Activated T-helper 2 cell treated with anti-CD3 and anti-CD28 coated beads, Interferon-gamma antibody, Interleukin-2, Interleukin-4, amounts not matched to agents 10 μg/mL and 5 μg/mL and 100 μg/mL, durations not matched to agents 14 hours and 24 hours and 36 hours (primary cell): ENCODE measurements at regions not wholly inside any gene's neighbourhood (a gene's known extent, or its start where the extent isn't known, plus 50 kb on each side); places are given as distances from the start of the nearest gene placed in this dataset.

Source experiments
- DNase-seq: peaks from one replicate; pipeline ENCODE4 v3.0.0; 2021; ENCODE audit warnings: low spot score
- H3K27ac Mint-ChIP-seq: one replicate; pipeline ENCODE4 v1.8.0; 2021; ENCODE audit warnings: mixed read lengths
- H3K27me3 Mint-ChIP-seq: one replicate; pipeline ENCODE4 v1.8.0; 2021; ENCODE audit warnings: low read depth, mixed read lengths
- H3K36me3 Mint-ChIP-seq: one replicate; pipeline ENCODE4 v1.8.0; 2021; ENCODE audit warnings: low read depth, mixed read lengths
- H3K4me1 Mint-ChIP-seq: one replicate; pipeline ENCODE4 v1.8.0; 2021; ENCODE audit warnings: low read depth, mixed read lengths
- H3K4me3 Mint-ChIP-seq: one replicate; pipeline ENCODE4 v1.8.0; 2021; ENCODE audit warnings: low read depth, mild to moderate bottlenecking, moderate library complexity, mixed read lengths
- H3K9me3 Mint-ChIP-seq: one replicate; pipeline ENCODE4 v1.8.0; 2021; ENCODE audit warnings: mixed read lengths
- intact Hi-C: fragments of 100-400 bp; cut with micrococcal nuclease; formaldehyde crosslinking; loops from one replicate; pipeline ENCODE4 v1.15.1; 2023

- H3K9me3 Mint-ChIP-seq = peaks cover 4% of the 10 kb centered on the region
- DNase-seq = no peak
- H3K27me3 Mint-ChIP-seq = no peaks in the 10 kb centered on the region
- no peak overlapping the region for H3K27ac Mint-ChIP-seq
- intact Hi-C loops = no loop called here
- no peak overlapping the region for H3K4me3 Mint-ChIP-seq
- peaks cover 4% of the 10 kb centered on the region for H3K36me3 Mint-ChIP-seq
- peaks cover 10% of the 10 kb centered on the region for H3K4me1 Mint-ChIP-seq
Observed at GRCh38 chr5:97542469-97542868, 359.4 kb upstream of the RIOK2 start.

- H3K4me1 Mint-ChIP-seq = peaks cover 15% of the 10 kb centered on the region
- no peak overlapping the region for H3K27ac Mint-ChIP-seq
- H3K9me3 Mint-ChIP-seq = peaks cover 5% of the 10 kb centered on the region
- no peaks in the 10 kb centered on the region for H3K27me3 Mint-ChIP-seq
- intact Hi-C loops = no loop called here
- peaks cover 4% of the 10 kb centered on the region for H3K36me3 Mint-ChIP-seq
- no peak for DNase-seq
- H3K4me3 Mint-ChIP-seq = no peak overlapping the region
Observed at GRCh38 chr5:97543166-97543565, 360.1 kb upstream of the RIOK2 start.

GRCh38 chr5:97544240-97544639 is 361.2 kb upstream of the RIOK2 start:
- intact Hi-C loops = no loop called here
- Mint-ChIP-seq H3K4me1 (peaks cover 23% of the 10 kb centered on the region), H3K9me3 (peaks cover 5% of the 10 kb centered on the region), H3K27me3 (no peaks in the 10 kb centered on the region), H3K27ac (no peak overlapping the region), H3K36me3 (peaks cover 4% of the 10 kb centered on the region), H3K4me3 (no peak overlapping the region)
- DNase-seq = no peak

GRCh38 chr5:97544678-97545077 is 361.6 kb upstream of the RIOK2 start:
- intact Hi-C loops = no loop called here

GRCh38 chr5:97545446-97545845 is 362.4 kb upstream of the RIOK2 start:
- H3K9me3 Mint-ChIP-seq = peaks cover 5% of the 10 kb centered on the region
- H3K36me3 Mint-ChIP-seq = peaks cover 4% of the 10 kb centered on the region
- DNase-seq = no peak
- peaks cover 25% of the 10 kb centered on the region for H3K4me1 Mint-ChIP-seq
- intact Hi-C loops = no loop called here
- no peak overlapping the region for H3K27ac Mint-ChIP-seq
- no peaks in the 10 kb centered on the region for H3K27me3 Mint-ChIP-seq
- no peak overlapping the region for H3K4me3 Mint-ChIP-seq

More at GRCh38 chr5:97544678-97545077, 361.6 kb upstream of the RIOK2 start:
- DNase-seq = no peak
- no peak overlapping the region for H3K27ac Mint-ChIP-seq
- H3K36me3 Mint-ChIP-seq = peaks cover 4% of the 10 kb centered on the region
- peaks cover 5% of the 10 kb centered on the region for H3K9me3 Mint-ChIP-seq
- H3K27me3 Mint-ChIP-seq = no peaks in the 10 kb centered on the region
- H3K4me1 Mint-ChIP-seq = peaks cover 23% of the 10 kb centered on the region
- no peak overlapping the region for H3K4me3 Mint-ChIP-seq

- intact Hi-C loops = no loop called here
- H3K9me3 Mint-ChIP-seq = peaks cover 5% of the 10 kb centered on the region
- H3K27ac Mint-ChIP-seq = no peak overlapping the region
- peaks cover 27% of the 10 kb centered on the region for H3K4me1 Mint-ChIP-seq
- no peaks in the 10 kb centered on the region for H3K27me3 Mint-ChIP-seq
- H3K36me3 Mint-ChIP-seq = peaks cover 4% of the 10 kb centered on the region
- no peak overlapping the region for H3K4me3 Mint-ChIP-seq
- no peak for DNase-seq
Observed at GRCh38 chr5:97545886-97546535, 363.0 kb upstream of the RIOK2 start.

- H3K4me1 Mint-ChIP-seq = peaks cover 27% of the 10 kb centered on the region
- DNase-seq = no peak
- no peak overlapping the region for H3K27ac Mint-ChIP-seq
- H3K36me3 Mint-ChIP-seq = peaks cover 4% of the 10 kb centered on the region
- intact Hi-C loops = no loop called here
- H3K4me3 Mint-ChIP-seq = no peak overlapping the region
- peaks cover 1% of the 10 kb centered on the region for H3K27me3 Mint-ChIP-seq
- peaks cover 5% of the 10 kb centered on the region for H3K9me3 Mint-ChIP-seq
Observed at GRCh38 chr5:97547430-97547829, 364.4 kb upstream of the RIOK2 start.

- DNase-seq = no peak
- peaks cover 5% of the 10 kb centered on the region for H3K9me3 Mint-ChIP-seq
- peaks cover 4% of the 10 kb centered on the region for H3K36me3 Mint-ChIP-seq
- H3K27me3 Mint-ChIP-seq = peaks cover 1% of the 10 kb centered on the region
- peaks cover 27% of the 10 kb centered on the region for H3K4me1 Mint-ChIP-seq
- no peak overlapping the region for H3K4me3 Mint-ChIP-seq
- H3K27ac Mint-ChIP-seq = peak overlapping the region; percentile 24
- intact Hi-C loops = loop anchor here (1.0 kb wide), 1 partner anchor 453 kb away; no protein-coding TSS in a partner anchor
Observed at GRCh38 chr5:97547999-97548738, 365.1 kb upstream of the RIOK2 start.

GRCh38 chr5:97548739-97549080 is 365.7 kb upstream of the RIOK2 start:
- H3K36me3 Mint-ChIP-seq = peaks cover 4% of the 10 kb centered on the region
- H3K4me1 Mint-ChIP-seq = peaks cover 27% of the 10 kb centered on the region
- intact Hi-C loops = loop anchor here (1.0 kb wide), 1 partner anchor 453 kb away; no protein-coding TSS in a partner anchor
- DNase-seq = no peak
- peaks cover 5% of the 10 kb centered on the region for H3K9me3 Mint-ChIP-seq
- no peak overlapping the region for H3K27ac Mint-ChIP-seq
- no peak overlapping the region for H3K4me3 Mint-ChIP-seq
- H3K27me3 Mint-ChIP-seq = peaks cover 1% of the 10 kb centered on the region

- no peak overlapping the region for H3K27ac Mint-ChIP-seq
- H3K9me3 Mint-ChIP-seq = peaks cover 5% of the 10 kb centered on the region
- no peak overlapping the region for H3K4me3 Mint-ChIP-seq
- intact Hi-C loops = no loop called here
- H3K27me3 Mint-ChIP-seq = peaks cover 1% of the 10 kb centered on the region
- DNase-seq = no peak
- peaks cover 26% of the 10 kb centered on the region for H3K4me1 Mint-ChIP-seq
- H3K36me3 Mint-ChIP-seq = peaks cover 4% of the 10 kb centered on the region
Observed at GRCh38 chr5:97549496-97549895, 366.4 kb upstream of the RIOK2 start.

- Mint-ChIP-seq H3K4me3 (no peak overlapping the region), H3K27ac (no peak overlapping the region), H3K36me3 (peaks cover 4% of the 10 kb centered on the region)
Observed at GRCh38 chr5:97550164-97550563, 367.1 kb upstream of the RIOK2 start.

GRCh38 chr5:97550818-97551217 is 367.8 kb upstream of the RIOK2 start:
- DNase-seq = no peak
- H3K9me3 Mint-ChIP-seq = peaks cover 5% of the 10 kb centered on the region
- H3K4me3 Mint-ChIP-seq = no peak overlapping the region
- H3K4me1 Mint-ChIP-seq = peaks cover 23% of the 10 kb centered on the region
- intact Hi-C loops = no loop called here
- peaks cover 1% of the 10 kb centered on the region for H3K27me3 Mint-ChIP-seq
- H3K36me3 Mint-ChIP-seq = peaks cover 4% of the 10 kb centered on the region
- no peak overlapping the region for H3K27ac Mint-ChIP-seq

More at GRCh38 chr5:97550164-97550563, 367.1 kb upstream of the RIOK2 start:
- Mint-ChIP-seq H3K9me3 (peaks cover 5% of the 10 kb centered on the region), H3K4me1 (peaks cover 23% of the 10 kb centered on the region), H3K27me3 (peaks cover 1% of the 10 kb centered on the region)
- intact Hi-C loops = no loop called here
- DNase-seq = no peak
